CD4-positive, alpha-beta T cell (primary cell): ENCODE measurements at regions not wholly inside any gene's neighbourhood (a gene's known extent, or its start where the extent isn't known, plus 50 kb on each side); places are given as distances from the start of the nearest gene placed in this dataset.

Experiments used
- ATAC-seq: fragments of 200-7000 bp; cut with Tn5 transposase; one replicate; pipeline ENCODE4 v1.10.0; 2022; ENCODE audit warnings: mild to moderate bottlenecking; ENCODE audit not compliant: poor library complexity
- CTCF ChIA-PET: fragments of 350-600 bp; sonication (Branson Sonifier 250); formaldehyde crosslinking; loops from one replicate; lab custom pipeline; 2021; ENCODE audit warnings: antibody characterized with exemption, inconsistent platforms; lab: Charles Lee
- POLR2A ChIA-PET: fragments of 350-600 bp; sonication (Branson Sonifier 250); formaldehyde crosslinking; loops from one replicate; lab custom pipeline; 2021; ENCODE audit warnings: antibody characterized with exemption, inconsistent platforms; lab: Charles Lee
- DNase-seq, 14 experiments: peaks; one replicate each; pipeline ENCODE4 v3.0.0-alpha.2; 2013 to 2020; ENCODE audit warnings: mixed read lengths in 2 of 14
- H3K27ac ChIP-seq, 2 donors: one replicate each; pipeline versions ENCODE4 v1.5.1 to v1.7.0; 2013; ENCODE audit warnings: low read length in 2 of 2, low read depth in 1 of 2, mild to moderate bottlenecking in 1 of 2
- H3K27me3 ChIP-seq, 2 experiments: 1 replicate in 1 of 2; 2 replicates in 1 of 2; pipeline versions ENCODE4 v1.6.1 to v1.7.0; 2013; ENCODE audit warnings: low read length in 2 of 2, control low read depth in 1 of 2, mild to moderate bottlenecking in 1 of 2, moderate library complexity in 1 of 2; ENCODE audit not compliant: insufficient read depth in 2 of 2, control insufficient read depth in 1 of 2
- H3K36me3 ChIP-seq: one replicate; pipeline ENCODE4 v1.6.1; 2013; ENCODE audit warnings: low read length, control low read depth; ENCODE audit not compliant: insufficient read depth
- H3K4me1 ChIP-seq: one replicate; pipeline ENCODE4 v1.6.1; 2013; ENCODE audit warnings: low read length, control low read depth; ENCODE audit not compliant: insufficient read depth
- H3K4me3 ChIP-seq: one replicate; pipeline ENCODE4 v1.5.1; 2013; ENCODE audit warnings: mild to moderate bottlenecking, low read length, moderate library complexity
- H3K9me3 ChIP-seq, 2 experiments: 1 replicate in 1 of 2; 2 replicates in 1 of 2; pipeline versions ENCODE4 v1.6.1 to v1.7.0; 2013; ENCODE audit warnings: low read length in 2 of 2, mild to moderate bottlenecking in 2 of 2, control low read depth in 1 of 2, moderate library complexity in 1 of 2; ENCODE audit not compliant: control insufficient read depth in 1 of 2, insufficient read depth in 1 of 2
- H3K27ac Mint-ChIP-seq: one replicate; pipeline ENCODE4 v1.8.0; 2020; ENCODE audit warnings: mixed read lengths
- H3K27me3 Mint-ChIP-seq: one replicate; pipeline ENCODE4 v1.8.0; 2021; ENCODE audit warnings: mixed read lengths
- H3K36me3 Mint-ChIP-seq: one replicate; pipeline ENCODE4 v1.8.0; 2021; ENCODE audit warnings: low read depth, mixed read lengths
- H3K4me1 Mint-ChIP-seq: one replicate; pipeline ENCODE4 v1.8.0; 2021; ENCODE audit warnings: low read depth, mixed read lengths
- H3K4me3 Mint-ChIP-seq: one replicate; pipeline ENCODE4 v1.8.0; 2020; ENCODE audit warnings: mild to moderate bottlenecking, mixed read lengths
- H3K9me3 Mint-ChIP-seq: one replicate; pipeline ENCODE4 v1.8.0; 2020; ENCODE audit warnings: mixed read lengths
- CTCF ChIP-seq: fragments of 200-600 bp; IDR thresholded peaks from one replicate; pipeline ENCODE4 v1.8.0; 2022; ENCODE audit warnings: antibody characterized with exemption, mild to moderate bottlenecking
- intact Hi-C, 2 experiments: fragments of 100-400 bp; cut with DNase I in 1 of 2; cut with micrococcal nuclease in 1 of 2; formaldehyde crosslinking; loops; one replicate each; pipeline versions ENCODE4 v1.15.1 to v1.9.0; 2023 to 2025; cut with DNase I, micrococcal nuclease

GRCh38 chr2:56523816-56524215 lies 340.0 kb downstream of the CCDC85A start:
- Histone ChIP-seq H3K27me3 (no peaks in the 10 kb centered on the region), H3K9me3 (no peaks in the 10 kb centered on the region), H3K27ac (no peak overlapping the region), H3K4me1 (no peaks in the 10 kb centered on the region), H3K36me3 (no peaks in the 10 kb centered on the region), H3K4me3 (no peak overlapping the region)
- no peak for DNase-seq
- Mint-ChIP-seq H3K27ac (no peak overlapping the region), H3K36me3 (no peaks in the 10 kb centered on the region), H3K4me1 (no peaks in the 10 kb centered on the region), H3K4me3 (no peak overlapping the region), H3K9me3 (peaks cover 15% of the 10 kb centered on the region), H3K27me3 (no peaks in the 10 kb centered on the region)
- ATAC-seq: no peak
- ChIA-PET POLR2A (no interaction called here), CTCF (no interaction called here)
- intact Hi-C loops: no loop called here
- no peak for TF ChIP-seq CTCF

GRCh38 chr2:56531668-56532420 lies 348.1 kb downstream of the CCDC85A start:
- H3K4me1 Mint-ChIP-seq: no peaks in the 10 kb centered on the region
- no peak for DNase-seq

GRCh38 chr2:56534321-56534720 lies 350.5 kb downstream of the CCDC85A start:
- H3K36me3 ChIP-seq: no peaks in the 10 kb centered on the region
- intact Hi-C loops: no loop called here
- Mint-ChIP-seq H3K9me3 (peaks cover 6% of the 10 kb centered on the region), H3K27me3 (no peaks in the 10 kb centered on the region), H3K27ac (no peak overlapping the region), H3K36me3 (no peaks in the 10 kb centered on the region), H3K4me1 (no peaks in the 10 kb centered on the region), H3K4me3 (no peak overlapping the region)
- TF ChIP-seq CTCF: no peak
- H3K9me3 ChIP-seq: no peaks in the 10 kb centered on the region
- CTCF ChIA-PET: no interaction called here
- H3K27ac ChIP-seq: no peak overlapping the region
- H3K27me3 ChIP-seq: no peaks in the 10 kb centered on the region
- no peaks in the 10 kb centered on the region for H3K4me1 ChIP-seq
- ATAC-seq (no peak), DNase-seq (no peak)
- POLR2A ChIA-PET: no interaction called here
- no peak overlapping the region for H3K4me3 ChIP-seq

More at GRCh38 chr2:56531668-56532420, 348.1 kb downstream of the CCDC85A start:
- Histone ChIP-seq H3K4me1 (no peaks in the 10 kb centered on the region), H3K36me3 (no peaks in the 10 kb centered on the region), H3K9me3 (no peaks in the 10 kb centered on the region), H3K27me3 (no peaks in the 10 kb centered on the region), H3K4me3 (no peak overlapping the region), H3K27ac (no peak overlapping the region)
- ChIA-PET POLR2A (no interaction called here), CTCF (no interaction called here)
- no peaks in the 10 kb centered on the region for H3K36me3 Mint-ChIP-seq
- TF ChIP-seq CTCF: no peak
- intact Hi-C loops: no loop called here
- no peak overlapping the region for H3K4me3 Mint-ChIP-seq
- no peak for ATAC-seq
- peaks cover 6% of the 10 kb centered on the region for H3K9me3 Mint-ChIP-seq
- H3K27ac Mint-ChIP-seq: no peak overlapping the region
- H3K27me3 Mint-ChIP-seq: no peaks in the 10 kb centered on the region
